HepG2 (cell line): ENCODE measurements at regions not wholly inside any gene's neighbourhood (a gene's known extent, or its start where the extent isn't known, plus 50 kb on each side); places are given as distances from the start of the nearest gene placed in this dataset.
A peak's percentile ranks its signal among the peaks of the same experiment; 100 is the strongest.

Source experiments
- ARID5B ChIP-seq: IDR thresholded peaks from 2 replicates; pipeline ENCODE4 v1.4.0; 2020; ENCODE audit warnings: mild to moderate bottlenecking, missing genetic modification reagents
- ATAD3A ChIP-seq: sonication (generic); formaldehyde crosslinking; IDR thresholded peaks from 2 replicates; pipeline ENCODE4 v1.4.0; 2020; ENCODE audit warnings: missing genetic modification reagents
- BCLAF1 ChIP-seq: fragments of 450-650 bp; IDR thresholded peaks from 2 replicates; pipeline ENCODE4 v1.6.1; 2017; ENCODE audit warnings: mild to moderate bottlenecking
- IRF2 ChIP-seq: IDR thresholded peaks from 2 replicates; pipeline ENCODE4 v1.6.1; 2018; ENCODE audit warnings: missing genetic modification reagents, missing compliant biosample characterization
- JUND ChIP-seq: sonication (generic); formaldehyde crosslinking; IDR thresholded peaks from 2 replicates; pipeline ENCODE4 v1.8.0; 2022; ENCODE audit warnings: mild to moderate bottlenecking, missing genetic modification reagents
- KAT2B ChIP-seq: fragments of 150-350 bp; IDR thresholded peaks from 2 replicates; pipeline ENCODE4 v1.6.1; 2014; ENCODE audit warnings: low read depth, low read length, borderline replicate concordance
- MAFF ChIP-seq: IDR thresholded peaks from 2 replicates; pipeline ENCODE4 v1.6.1; 2011; ENCODE audit warnings: low read depth, low read length, improper control_type of control experiment
- MYC ChIP-seq: sonication (generic); formaldehyde crosslinking; IDR thresholded peaks from 2 replicates; pipeline ENCODE4 v1.9.0; 2021; ENCODE audit warnings: missing genetic modification reagents, borderline replicate concordance
- NFE2 ChIP-seq: sonication (generic); formaldehyde crosslinking; IDR thresholded peaks from 2 replicates; pipeline ENCODE4 v1.4.0; 2020; ENCODE audit warnings: missing genetic modification reagents
- NFKBIZ ChIP-seq: IDR thresholded peaks from 2 replicates; pipeline ENCODE4 v1.6.1; 2018; ENCODE audit warnings: missing genetic modification reagents, missing compliant biosample characterization
- PBX3 ChIP-seq: sonication (generic); formaldehyde crosslinking; IDR thresholded peaks from 2 replicates; pipeline ENCODE4 v1.8.1; 2023; ENCODE audit warnings: missing genetic modification reagents, inconsistent platforms, borderline replicate concordance
- RXRB ChIP-seq: IDR thresholded peaks from 2 replicates; pipeline ENCODE4 v1.6.1; 2016; ENCODE audit warnings: borderline replicate concordance, missing genetic modification reagents, missing compliant biosample characterization
- ZBTB38 ChIP-seq: sonication (generic); formaldehyde crosslinking; IDR thresholded peaks from 2 replicates; pipeline ENCODE4 v1.5.1; 2020; ENCODE audit warnings: mild to moderate bottlenecking, missing genetic modification reagents
- ZHX1 ChIP-seq: sonication (generic); formaldehyde crosslinking; IDR thresholded peaks from 2 replicates; pipeline ENCODE4 v1.8.1; 2022; ENCODE audit warnings: low read depth, mild to moderate bottlenecking, missing genetic modification reagents
- ZNF101 ChIP-seq: sonication (generic); formaldehyde crosslinking; IDR thresholded peaks from 2 replicates; pipeline ENCODE4 v1.4.0; 2020; ENCODE audit warnings: mild to moderate bottlenecking, low read depth, missing genetic modification reagents, borderline replicate concordance
- ZNF749 ChIP-seq: sonication (generic); formaldehyde crosslinking; IDR thresholded peaks from 2 replicates; pipeline ENCODE4 v1.8.0; 2022; ENCODE audit warnings: mild to moderate bottlenecking, missing genetic modification reagents, moderate library complexity, borderline replicate concordance
- ZNF782 ChIP-seq: sonication (generic); formaldehyde crosslinking; IDR thresholded peaks from 2 replicates; pipeline ENCODE4 v1.4.0; 2020; ENCODE audit warnings: missing genetic modification reagents, mild to moderate bottlenecking, borderline replicate concordance

- TF ChIP-seq ZHX1 (CRISPR knock-in tag), result no peak
- no peak for TF ChIP-seq NFKBIZ
- TF ChIP-seq ATAD3A (CRISPR knock-in tag), result no peak
- TF ChIP-seq ZBTB38, result peak; percentile 63; the same call in 1 of the 2 replicates
- TF ChIP-seq ZNF101 (CRISPR knock-in tag), result no peak
- TF ChIP-seq NFE2 (CRISPR knock-in tag), result no peak
- no peak for TF ChIP-seq ZNF749 (CRISPR knock-in tag)
- TF ChIP-seq KAT2B, result no peak
- TF ChIP-seq PBX3, result no peak
- TF ChIP-seq RXRB (CRISPR knock-in tag), result peak; percentile 26; the same call in 1 of the 2 replicates
- no peak for TF ChIP-seq IRF2
- no peak for TF ChIP-seq ARID5B (CRISPR knock-in tag)
- no peak for TF ChIP-seq ZNF782 (CRISPR knock-in tag)
- no peak for TF ChIP-seq MAFF
- TF ChIP-seq MYC (CRISPR knock-in tag), result peak; percentile 48; the same call in 1 of the 2 replicates
- no peak for TF ChIP-seq BCLAF1
- no peak for TF ChIP-seq JUND (CRISPR knock-in tag)
Observed at GRCh38 chr7:26101361-26102151, 50.4 kb upstream of the NFE2L3 start (continued).
